Tibial nerve (tissue), 3 donors: ENCODE measurements at regions not wholly inside any gene's neighbourhood (a gene's known extent, or its start where the extent isn't known, plus 50 kb on each side); places are given as distances from the start of the nearest gene placed in this dataset.

Source experiments
- CTCF ChIP-seq, 5 experiments: fragments of 200-600 bp in 3 of 5; fragments of 450-650 bp in 2 of 5; sonication (generic) in 3 of 5; IDR thresholded peaks; one replicate each; pipeline ENCODE4 v1.5.1; 2016 to 2019; ENCODE audit warnings: antibody characterized with exemption in 5 of 5, mild to moderate bottlenecking in 3 of 5, moderate library complexity in 2 of 5
- POLR2A ChIP-seq, 2 donors: fragments of 450-650 bp; IDR thresholded peaks; one replicate each; pipeline ENCODE4 v1.6.1; 2017; ENCODE audit warnings: antibody characterized with exemption in 2 of 2, mild to moderate bottlenecking in 2 of 2, moderate library complexity in 2 of 2

GRCh38 chr1:67888216-67889106, 55.2 kb upstream of the GNG12 start:
- TF ChIP-seq POLR2A (IDR thresholded peaks at IDR 0.05) (no peak), CTCF (IDR thresholded peaks at IDR 0.05) (no peak)
